ENCODE measurements at regions not wholly inside any gene's neighbourhood (a gene's known extent, or its start where the extent isn't known, plus 50 kb on each side); places are given as distances from the start of the nearest gene placed in this dataset.

DNA sequence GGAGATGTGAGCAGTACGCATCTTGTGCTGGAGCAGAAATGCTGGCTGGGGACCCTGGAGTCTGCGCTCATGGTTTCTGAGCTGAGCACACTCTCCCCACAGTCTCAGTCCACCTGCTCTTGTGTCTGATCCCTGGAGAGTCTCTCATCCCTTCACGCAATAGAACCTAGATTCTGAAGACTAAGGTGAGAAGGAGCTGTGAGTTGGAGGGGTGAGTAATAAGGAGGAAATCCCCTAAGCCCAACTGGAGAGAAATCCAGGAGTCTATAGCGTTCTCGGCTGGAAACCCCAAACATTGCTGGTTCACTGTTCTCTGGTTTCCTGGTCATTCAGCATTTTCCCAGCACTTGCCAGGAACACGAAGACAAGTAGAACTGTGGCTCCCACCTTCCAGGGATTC lies 68.3 kb upstream of the SMNDC1 start:
- ATAC-seq = no peak
- 36% methylated on average over 5 of the region's 6 CpGs for WGBS (ENCODE audit: low lambda C conversion rate)

More for the DNA sequence above, 68.3 kb upstream of the SMNDC1 start:
- Histone ChIP-seq H3K79me2 (ENCODE audit: insufficient read depth, low read length) (no peaks in the 10 kb centered on the region), H3K27me3 (ENCODE audit: control insufficient read depth in 1 of 2, insufficient read depth in 2 of 2, low read length in 2 of 2) (peaks cover 0 to 9% of the 10 kb centered on the region in 2 experiments; a peak in 2 of 5 replicates), H3K4me2 (ENCODE audit: low read depth, low read length) (no peak overlapping the region), H3K27ac (ENCODE audit: extremely low read length, insufficient read depth, low read length) (no peak overlapping the region), H3K9ac (ENCODE audit: insufficient read depth, low read depth, low read length) (no peak overlapping the region), H3K9me3 (ENCODE audit: low read length) (no peaks in the 10 kb centered on the region), H4K20me1 (ENCODE audit: insufficient read depth, low read length) (no peaks in the 10 kb centered on the region), H2AFZ (ENCODE audit: low read length) (no peak overlapping the region), H3K4me1 (ENCODE audit: insufficient read depth, low read length) (peaks cover 21% of the 10 kb centered on the region), H3K4me3 (replicated peaks in 1 of 3; ENCODE audit: insufficient read depth in 1 of 3, low read depth in 2 of 3, low read length in 3 of 3) (no peak overlapping the region), H3K36me3 (replicated peaks in 1 of 2; ENCODE audit: control insufficient read depth in 1 of 2, insufficient read depth in 2 of 2, low read length in 2 of 2) (no peaks in the 10 kb centered on the region)
- FAIRE-seq (no peak), DNase-seq (ENCODE audit: low spot score) (no peak)
- in situ Hi-C loops (cut with HindIII; ENCODE audit: extremely low pct_ligation_motif_present, low pct_unique_long_range_greater_than_20kb) (no loop called here), intact Hi-C loops (cut with micrococcal nuclease; ENCODE audit: unreplicated experiment) (no loop called here)
- TF ChIP-seq ZNF441 (CRISPR knock-in tag; IDR thresholded peaks at IDR 0.05; ENCODE audit: borderline replicate concordance) (no peak), RAD21 (CRISPR knock-in tag; IDR thresholded peaks at IDR 0.05) (no peak), ZNF160 (CRISPR knock-in tag; IDR thresholded peaks at IDR 0.05) (no peak), ZNF264 (CRISPR knock-in tag; IDR thresholded peaks at IDR 0.05) (no peak), ZFY (CRISPR knock-in tag; IDR thresholded peaks at IDR 0.05) (no peak), MTA3 (CRISPR knock-in tag; IDR thresholded peaks at IDR 0.05) (no peak), TBX3 (IDR thresholded peaks at IDR 0.05; ENCODE audit: borderline replicate concordance) (no peak), ZNF563 (CRISPR knock-in tag; IDR thresholded peaks at IDR 0.05) (no peak)
- TF ChIP-seq, protein P1, sequence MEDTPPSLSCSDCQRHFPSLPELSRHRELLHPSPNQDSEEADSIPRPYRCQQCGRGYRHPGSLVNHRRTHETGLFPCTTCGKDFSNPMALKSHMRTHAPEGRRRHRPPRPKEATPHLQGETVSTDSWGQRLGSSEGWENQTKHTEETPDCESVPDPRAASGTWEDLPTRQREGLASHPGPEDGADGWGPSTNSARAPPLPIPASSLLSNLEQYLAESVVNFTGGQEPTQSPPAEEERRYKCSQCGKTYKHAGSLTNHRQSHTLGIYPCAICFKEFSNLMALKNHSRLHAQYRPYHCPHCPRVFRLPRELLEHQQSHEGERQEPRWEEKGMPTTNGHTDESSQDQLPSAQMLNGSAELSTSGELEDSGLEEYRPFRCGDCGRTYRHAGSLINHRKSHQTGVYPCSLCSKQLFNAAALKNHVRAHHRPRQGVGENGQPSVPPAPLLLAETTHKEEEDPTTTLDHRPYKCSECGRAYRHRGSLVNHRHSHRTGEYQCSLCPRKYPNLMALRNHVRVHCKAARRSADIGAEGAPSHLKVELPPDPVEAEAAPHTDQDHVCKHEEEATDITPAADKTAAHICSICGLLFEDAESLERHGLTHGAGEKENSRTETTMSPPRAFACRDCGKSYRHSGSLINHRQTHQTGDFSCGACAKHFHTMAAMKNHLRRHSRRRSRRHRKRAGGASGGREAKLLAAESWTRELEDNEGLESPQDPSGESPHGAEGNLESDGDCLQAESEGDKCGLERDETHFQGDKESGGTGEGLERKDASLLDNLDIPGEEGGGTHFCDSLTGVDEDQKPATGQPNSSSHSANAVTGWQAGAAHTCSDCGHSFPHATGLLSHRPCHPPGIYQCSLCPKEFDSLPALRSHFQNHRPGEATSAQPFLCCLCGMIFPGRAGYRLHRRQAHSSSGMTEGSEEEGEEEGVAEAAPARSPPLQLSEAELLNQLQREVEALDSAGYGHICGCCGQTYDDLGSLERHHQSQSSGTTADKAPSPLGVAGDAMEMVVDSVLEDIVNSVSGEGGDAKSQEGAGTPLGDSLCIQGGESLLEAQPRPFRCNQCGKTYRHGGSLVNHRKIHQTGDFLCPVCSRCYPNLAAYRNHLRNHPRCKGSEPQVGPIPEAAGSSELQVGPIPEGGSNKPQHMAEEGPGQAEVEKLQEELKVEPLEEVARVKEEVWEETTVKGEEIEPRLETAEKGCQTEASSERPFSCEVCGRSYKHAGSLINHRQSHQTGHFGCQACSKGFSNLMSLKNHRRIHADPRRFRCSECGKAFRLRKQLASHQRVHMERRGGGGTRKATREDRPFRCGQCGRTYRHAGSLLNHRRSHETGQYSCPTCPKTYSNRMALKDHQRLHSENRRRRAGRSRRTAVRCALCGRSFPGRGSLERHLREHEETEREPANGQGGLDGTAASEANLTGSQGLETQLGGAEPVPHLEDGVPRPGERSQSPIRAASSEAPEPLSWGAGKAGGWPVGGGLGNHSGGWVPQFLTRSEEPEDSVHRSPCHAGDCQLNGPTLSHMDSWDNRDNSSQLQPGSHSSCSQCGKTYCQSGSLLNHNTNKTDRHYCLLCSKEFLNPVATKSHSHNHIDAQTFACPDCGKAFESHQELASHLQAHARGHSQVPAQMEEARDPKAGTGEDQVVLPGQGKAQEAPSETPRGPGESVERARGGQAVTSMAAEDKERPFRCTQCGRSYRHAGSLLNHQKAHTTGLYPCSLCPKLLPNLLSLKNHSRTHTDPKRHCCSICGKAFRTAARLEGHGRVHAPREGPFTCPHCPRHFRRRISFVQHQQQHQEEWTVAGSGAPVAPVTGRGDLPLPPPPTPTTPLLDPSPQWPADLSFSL (CRISPR knock-in tag; IDR thresholded peaks at IDR 0.05) = no peak
- TF ChIP-seq, protein P2, sequence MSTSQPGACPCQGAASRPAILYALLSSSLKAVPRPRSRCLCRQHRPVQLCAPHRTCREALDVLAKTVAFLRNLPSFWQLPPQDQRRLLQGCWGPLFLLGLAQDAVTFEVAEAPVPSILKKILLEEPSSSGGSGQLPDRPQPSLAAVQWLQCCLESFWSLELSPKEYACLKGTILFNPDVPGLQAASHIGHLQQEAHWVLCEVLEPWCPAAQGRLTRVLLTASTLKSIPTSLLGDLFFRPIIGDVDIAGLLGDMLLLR (CRISPR knock-in tag; IDR thresholded peaks at IDR 0.05) = no peak
- TF ChIP-seq, protein P3, sequence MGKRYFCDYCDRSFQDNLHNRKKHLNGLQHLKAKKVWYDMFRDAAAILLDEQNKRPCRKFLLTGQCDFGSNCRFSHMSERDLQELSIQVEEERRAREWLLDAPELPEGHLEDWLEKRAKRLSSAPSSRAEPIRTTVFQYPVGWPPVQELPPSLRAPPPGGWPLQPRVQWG (CRISPR knock-in tag; IDR thresholded peaks at IDR 0.05; ENCODE audit: borderline replicate concordance, low read depth) = no peak
- CTCF ChIA-PET (ENCODE audit: low intra/inter-chr PET ratio, low total read pairs) = no interaction called here
- POLR2A ChIA-PET = no interaction called here
- BruUV-seq (replicated peaks) = no TSS peak

Measured in HepG2 (cell line).